ENCODE measurements at regions not wholly inside any gene's neighbourhood (a gene's known extent, or its start where the extent isn't known, plus 50 kb on each side); places are given as distances from the start of the nearest gene placed in this dataset.

GRCh38 chr13:105642511-105642958, 892.9 kb downstream of the EFNB2 start:
- intact Hi-C loops (cut with micrococcal nuclease), result no loop called here

- intact Hi-C loops (cut with micrococcal nuclease), result no loop called here
Measured at GRCh38 chr13:105641121-105641520, 894.3 kb downstream of the EFNB2 start.

GRCh38 chr13:105638426-105638825, 897.0 kb downstream of the EFNB2 start:
- intact Hi-C loops (cut with micrococcal nuclease), result no loop called here

- intact Hi-C loops (cut with micrococcal nuclease), result no loop called here
Measured at GRCh38 chr13:105634059-105634458, 901.4 kb downstream of the EFNB2 start.

- intact Hi-C loops (cut with micrococcal nuclease), result no loop called here
Measured at GRCh38 chr13:105630431-105630830, 905.0 kb downstream of the EFNB2 start.

- intact Hi-C loops (cut with micrococcal nuclease), result no loop called here
Measured at GRCh38 chr13:105627270-105627669, 908.2 kb downstream of the EFNB2 start.

- intact Hi-C loops (cut with micrococcal nuclease), result no loop called here
Measured at GRCh38 chr13:105625691-105626090, 909.8 kb downstream of the EFNB2 start.

GRCh38 chr13:105616333-105617075, 919.0 kb downstream of the EFNB2 start:
- intact Hi-C loops (cut with micrococcal nuclease), result no loop called here

GRCh38 chr13:105612541-105612940, 922.9 kb downstream of the EFNB2 start:
- intact Hi-C loops (cut with micrococcal nuclease), result no loop called here

GRCh38 chr13:105611424-105611823, 924.0 kb downstream of the EFNB2 start:
- intact Hi-C loops (cut with micrococcal nuclease), result no loop called here

- intact Hi-C loops (cut with micrococcal nuclease), result no loop called here
Measured at GRCh38 chr13:105608104-105608503, 927.4 kb downstream of the EFNB2 start.

- intact Hi-C loops (cut with micrococcal nuclease), result no loop called here
Measured at GRCh38 chr13:105607426-105607825, 928.0 kb downstream of the EFNB2 start.

- intact Hi-C loops (cut with micrococcal nuclease), result no loop called here
Measured at GRCh38 chr13:105607016-105607415, 928.4 kb downstream of the EFNB2 start.

GRCh38 chr13:105602956-105603670, 932.3 kb downstream of the EFNB2 start:
- intact Hi-C loops (cut with micrococcal nuclease), result no loop called here

GRCh38 chr13:105599477-105600037, 935.9 kb downstream of the EFNB2 start:
- intact Hi-C loops (cut with micrococcal nuclease), result no loop called here

GRCh38 chr13:105598529-105598928, 936.9 kb downstream of the EFNB2 start:
- intact Hi-C loops (cut with micrococcal nuclease), result no loop called here

GRCh38 chr13:105597573-105597972, 937.9 kb downstream of the EFNB2 start:
- intact Hi-C loops (cut with micrococcal nuclease), result no loop called here

- intact Hi-C loops (cut with micrococcal nuclease), result no loop called here
Measured at GRCh38 chr13:105595471-105595870, 940.0 kb downstream of the EFNB2 start.

GRCh38 chr13:105591277-105591676, 944.2 kb downstream of the EFNB2 start:
- intact Hi-C loops (cut with micrococcal nuclease), result no loop called here

- intact Hi-C loops (cut with micrococcal nuclease), result no loop called here
Measured at GRCh38 chr13:105587786-105588185, 947.7 kb downstream of the EFNB2 start.

- intact Hi-C loops (cut with micrococcal nuclease), result no loop called here
Measured at GRCh38 chr13:105579821-105580710, 955.4 kb downstream of the EFNB2 start.

All from T-helper 1 cell treated with Interleukin-12 subunit alpha and Interleukin-12 subunit beta and Interleukin-4 antibody, amounts not matched to agents 30 ng/mL and 1 ng/mL, for 36 hours (primary cell).